Left kidney (tissue), 1 donor: ENCODE measurements at regions not wholly inside any gene's neighbourhood (a gene's known extent, or its start where the extent isn't known, plus 50 kb on each side); places are given as distances from the start of the nearest gene placed in this dataset.

Source experiments
- DNase-seq: peaks from one replicate; pipeline ENCODE4 v3.0.0-alpha.2; 2013

GRCh38 chr6:23590498-23591126, 535.4 kb upstream of the NRSN1 start:
- no peak for DNase-seq

GRCh38 chr6:23591761-23592160, 534.3 kb upstream of the NRSN1 start:
- DNase-seq = no peak

- no peak for DNase-seq
Observed at GRCh38 chr6:23600118-23600517, 525.9 kb upstream of the NRSN1 start.

GRCh38 chr6:23601811-23602345, 524.1 kb upstream of the NRSN1 start:
- DNase-seq = no peak

GRCh38 chr6:23608931-23609435, 517.0 kb upstream of the NRSN1 start:
- peak; percentile 51 for DNase-seq

- DNase-seq = no peak
Observed at GRCh38 chr6:23611776-23612381, 514.1 kb upstream of the NRSN1 start.

GRCh38 chr6:23618366-23618765, 507.6 kb upstream of the NRSN1 start:
- no peak for DNase-seq

- DNase-seq = peak; percentile 35
Observed at GRCh38 chr6:23620911-23621401, 505.1 kb upstream of the NRSN1 start.

GRCh38 chr6:23630726-23631635, 495.0 kb upstream of the NRSN1 start:
- DNase-seq = no peak

- no peak for DNase-seq
Observed at GRCh38 chr6:23633996-23634395, 492.0 kb upstream of the NRSN1 start.

- no peak for DNase-seq
Observed at GRCh38 chr6:23635150-23635549, 490.9 kb upstream of the NRSN1 start.

GRCh38 chr6:23637296-23637695, 488.7 kb upstream of the NRSN1 start:
- DNase-seq = no peak

- DNase-seq = no peak
Observed at GRCh38 chr6:23642849-23643248, 483.2 kb upstream of the NRSN1 start.

GRCh38 chr6:23647045-23647444, 479.0 kb upstream of the NRSN1 start:
- DNase-seq = no peak

GRCh38 chr6:23650676-23651075, 475.3 kb upstream of the NRSN1 start:
- no peak for DNase-seq

GRCh38 chr6:23654745-23655144, 471.3 kb upstream of the NRSN1 start:
- DNase-seq = no peak

- DNase-seq = no peak
Observed at GRCh38 chr6:23655525-23655924, 470.5 kb upstream of the NRSN1 start.

GRCh38 chr6:23656255-23657194, 469.5 kb upstream of the NRSN1 start:
- no peak for DNase-seq

GRCh38 chr6:23659125-23659524, 466.9 kb upstream of the NRSN1 start:
- peak; percentile 79 for DNase-seq

- DNase-seq = no peak
Observed at GRCh38 chr6:23661549-23661948, 464.5 kb upstream of the NRSN1 start.

- no peak for DNase-seq
Observed at GRCh38 chr6:23663096-23663495, 462.9 kb upstream of the NRSN1 start.
